ENCODE measurements at regions not wholly inside any gene's neighbourhood (a gene's known extent, or its start where the extent isn't known, plus 50 kb on each side); places are given as distances from the start of the nearest gene placed in this dataset.

DNA sequence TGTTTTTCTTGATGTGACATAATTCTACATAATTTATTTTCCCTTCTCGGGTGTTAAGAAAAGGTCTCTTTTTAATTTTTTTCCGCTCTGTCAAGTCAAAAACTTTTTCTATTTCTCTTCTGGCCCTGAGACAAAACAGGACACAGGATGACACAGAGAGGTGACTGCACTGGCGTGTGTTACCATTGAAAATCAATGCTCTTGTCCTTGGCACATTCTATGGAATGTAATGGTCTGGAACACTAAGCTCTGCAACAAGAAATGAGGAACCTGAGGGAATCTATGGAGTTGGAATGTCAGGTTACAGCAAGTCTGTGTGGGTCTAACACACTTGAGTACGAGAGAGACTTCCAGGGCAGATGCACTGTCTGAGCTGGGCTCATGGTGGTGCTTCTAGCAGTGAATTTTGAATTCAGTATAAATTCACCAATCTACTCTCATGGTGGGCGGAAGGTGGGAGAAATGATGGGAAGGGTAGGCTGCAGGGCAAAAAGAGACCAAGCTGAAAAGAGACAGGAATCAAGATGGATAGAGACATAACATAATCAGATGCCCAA lies 508.3 kb downstream of the TUSC7 start:
- Mint-ChIP-seq H3K9me3 (ENCODE audit: unreplicated experiment) (peaks cover 4% of the 10 kb centered on the region), H3K27me3 (ENCODE audit: insufficient read depth, unreplicated experiment) (peaks cover 7% of the 10 kb centered on the region), H3K27ac (ENCODE audit: unreplicated experiment) (no peak overlapping the region), H3K4me3 (ENCODE audit: unreplicated experiment) (no peak overlapping the region), H3K36me3 (ENCODE audit: insufficient read depth, unreplicated experiment) (no peaks in the 10 kb centered on the region), H3K4me1 (ENCODE audit: low read depth, unreplicated experiment) (peaks cover 6% of the 10 kb centered on the region)
- CTCF ChIA-PET = no interaction called here
- Histone ChIP-seq H3K4me1 (no peaks in the 10 kb centered on the region), H3K9me3 (no peaks in the 10 kb centered on the region), H3K27me3 (replicated peaks; ENCODE audit: control insufficient read depth, insufficient read depth, low read length) (no peaks in the 10 kb centered on the region), H3K4me3 (ENCODE audit: low read depth, low read length) (no peak overlapping the region), H3K36me3 (ENCODE audit: control insufficient read depth, insufficient read depth, low read length) (no peaks in the 10 kb centered on the region)
- TF ChIP-seq, protein P1, sequence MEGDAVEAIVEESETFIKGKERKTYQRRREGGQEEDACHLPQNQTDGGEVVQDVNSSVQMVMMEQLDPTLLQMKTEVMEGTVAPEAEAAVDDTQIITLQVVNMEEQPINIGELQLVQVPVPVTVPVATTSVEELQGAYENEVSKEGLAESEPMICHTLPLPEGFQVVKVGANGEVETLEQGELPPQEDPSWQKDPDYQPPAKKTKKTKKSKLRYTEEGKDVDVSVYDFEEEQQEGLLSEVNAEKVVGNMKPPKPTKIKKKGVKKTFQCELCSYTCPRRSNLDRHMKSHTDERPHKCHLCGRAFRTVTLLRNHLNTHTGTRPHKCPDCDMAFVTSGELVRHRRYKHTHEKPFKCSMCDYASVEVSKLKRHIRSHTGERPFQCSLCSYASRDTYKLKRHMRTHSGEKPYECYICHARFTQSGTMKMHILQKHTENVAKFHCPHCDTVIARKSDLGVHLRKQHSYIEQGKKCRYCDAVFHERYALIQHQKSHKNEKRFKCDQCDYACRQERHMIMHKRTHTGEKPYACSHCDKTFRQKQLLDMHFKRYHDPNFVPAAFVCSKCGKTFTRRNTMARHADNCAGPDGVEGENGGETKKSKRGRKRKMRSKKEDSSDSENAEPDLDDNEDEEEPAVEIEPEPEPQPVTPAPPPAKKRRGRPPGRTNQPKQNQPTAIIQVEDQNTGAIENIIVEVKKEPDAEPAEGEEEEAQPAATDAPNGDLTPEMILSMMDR (IDR thresholded peaks at IDR 0.05; ENCODE audit: insufficient read depth in 1 of 2, low read depth in 1 of 2, low read length in 1 of 2, severe bottlenecking in 1 of 2, unreplicated experiment in 1 of 2) = no peak
- intact Hi-C loops (cut with micrococcal nuclease; ENCODE audit: unreplicated experiment) = no loop called here
- POLR2A ChIA-PET = no interaction called here
- DNase-seq = no peak
- BruUV-seq (replicated peaks) = no TSS peak

DNA sequence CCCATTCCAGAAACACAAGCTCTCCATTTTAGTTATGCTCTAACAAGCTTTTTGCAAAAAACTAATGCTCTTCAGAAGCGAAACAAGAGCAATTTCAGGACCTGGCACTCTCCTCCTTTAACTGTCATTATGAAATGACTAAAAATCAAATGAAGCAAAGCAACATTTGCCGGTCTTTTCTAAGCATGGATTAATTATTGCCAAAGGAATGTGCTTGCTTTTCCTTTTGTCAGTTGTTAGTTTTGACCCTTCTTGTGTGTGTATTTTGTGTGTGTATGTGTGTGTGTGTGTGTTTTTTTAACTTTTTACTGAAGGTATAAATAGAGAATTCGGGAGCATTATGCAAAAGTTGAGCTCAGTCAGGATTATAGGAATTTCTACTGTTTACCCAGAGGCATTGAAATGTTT lies 509.1 kb downstream of the TUSC7 start:
- no TSS peak for BruUV-seq (replicated peaks)
- Histone ChIP-seq H3K9me3 (no peaks in the 10 kb centered on the region), H3K4me3 (ENCODE audit: low read depth, low read length) (no peak overlapping the region), H3K4me1 (no peaks in the 10 kb centered on the region), H3K27me3 (replicated peaks; ENCODE audit: control insufficient read depth, insufficient read depth, low read length) (no peaks in the 10 kb centered on the region), H3K36me3 (ENCODE audit: control insufficient read depth, insufficient read depth, low read length) (no peaks in the 10 kb centered on the region)
- ChIA-PET POLR2A (no interaction called here), CTCF (no interaction called here)
- peaks cover 6% of the 10 kb centered on the region for H3K4me1 Mint-ChIP-seq (ENCODE audit: low read depth, unreplicated experiment)
- H3K27me3 Mint-ChIP-seq (ENCODE audit: insufficient read depth, unreplicated experiment) = peaks cover 7% of the 10 kb centered on the region
- TF ChIP-seq, protein P1 (IDR thresholded peaks at IDR 0.05; ENCODE audit: insufficient read depth in 1 of 2, low read depth in 1 of 2, low read length in 1 of 2, severe bottlenecking in 1 of 2, unreplicated experiment in 1 of 2) = no peak
- H3K4me3 Mint-ChIP-seq (ENCODE audit: unreplicated experiment) = no peak overlapping the region
- no peak overlapping the region for H3K27ac Mint-ChIP-seq (ENCODE audit: unreplicated experiment)
- no peak for DNase-seq
- no peaks in the 10 kb centered on the region for H3K9me3 Mint-ChIP-seq (ENCODE audit: unreplicated experiment)
- no peaks in the 10 kb centered on the region for H3K36me3 Mint-ChIP-seq (ENCODE audit: insufficient read depth, unreplicated experiment)
- intact Hi-C loops (cut with micrococcal nuclease; ENCODE audit: unreplicated experiment) = no loop called here

DNA sequence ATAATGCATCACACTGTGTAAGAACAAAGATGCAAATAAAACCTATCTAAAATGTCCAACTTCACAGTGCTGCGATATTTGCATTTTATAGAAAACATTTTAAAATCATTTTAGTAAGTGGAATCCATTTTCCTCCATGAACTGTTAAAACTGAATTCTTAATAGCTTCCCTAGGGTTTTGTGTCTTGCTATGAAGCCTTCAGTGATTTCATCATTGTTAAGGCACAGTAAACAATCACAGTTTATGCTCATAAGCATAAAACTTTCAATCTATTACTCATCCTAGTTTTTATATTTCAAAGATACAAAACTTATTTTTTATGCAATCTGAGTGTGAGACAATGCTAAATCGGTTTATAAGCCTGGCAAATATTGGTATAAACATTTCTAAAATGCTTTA lies 509.7 kb downstream of the TUSC7 start:
- no peaks in the 10 kb centered on the region for H3K36me3 Mint-ChIP-seq (ENCODE audit: insufficient read depth, unreplicated experiment)
- intact Hi-C loops (cut with micrococcal nuclease; ENCODE audit: unreplicated experiment) = no loop called here
- TF ChIP-seq, protein P1 (IDR thresholded peaks at IDR 0.05; ENCODE audit: insufficient read depth in 1 of 2, low read depth in 1 of 2, low read length in 1 of 2, severe bottlenecking in 1 of 2, unreplicated experiment in 1 of 2) = no peak
- no peak overlapping the region for H3K4me3 Mint-ChIP-seq (ENCODE audit: unreplicated experiment)
- POLR2A ChIA-PET = no interaction called here
- H3K27ac Mint-ChIP-seq (ENCODE audit: unreplicated experiment) = no peak overlapping the region
- peaks cover 6% of the 10 kb centered on the region for H3K4me1 Mint-ChIP-seq (ENCODE audit: low read depth, unreplicated experiment)
- no peaks in the 10 kb centered on the region for H3K9me3 ChIP-seq
- BruUV-seq (replicated peaks) = no TSS peak
- H3K4me3 ChIP-seq (ENCODE audit: low read depth, low read length) = no peak overlapping the region
- peaks cover 7% of the 10 kb centered on the region for H3K27me3 Mint-ChIP-seq (ENCODE audit: insufficient read depth, unreplicated experiment)
- no peaks in the 10 kb centered on the region for H3K4me1 ChIP-seq
- CTCF ChIA-PET = no interaction called here
- H3K27me3 ChIP-seq (replicated peaks; ENCODE audit: control insufficient read depth, insufficient read depth, low read length) = no peaks in the 10 kb centered on the region
- no peak for DNase-seq
- H3K36me3 ChIP-seq (ENCODE audit: control insufficient read depth, insufficient read depth, low read length) = no peaks in the 10 kb centered on the region
- H3K9me3 Mint-ChIP-seq (ENCODE audit: unreplicated experiment) = no peaks in the 10 kb centered on the region
